RKO (cell line): ENCODE measurements at regions not wholly inside any gene's neighbourhood (a gene's known extent, or its start where the extent isn't known, plus 50 kb on each side); places are given as distances from the start of the nearest gene placed in this dataset.

Source experiments
- DNase-seq: peaks from one replicate; pipeline ENCODE4 v3.0.0-alpha.2; 2016; ENCODE audit warnings: low spot score

DNA sequence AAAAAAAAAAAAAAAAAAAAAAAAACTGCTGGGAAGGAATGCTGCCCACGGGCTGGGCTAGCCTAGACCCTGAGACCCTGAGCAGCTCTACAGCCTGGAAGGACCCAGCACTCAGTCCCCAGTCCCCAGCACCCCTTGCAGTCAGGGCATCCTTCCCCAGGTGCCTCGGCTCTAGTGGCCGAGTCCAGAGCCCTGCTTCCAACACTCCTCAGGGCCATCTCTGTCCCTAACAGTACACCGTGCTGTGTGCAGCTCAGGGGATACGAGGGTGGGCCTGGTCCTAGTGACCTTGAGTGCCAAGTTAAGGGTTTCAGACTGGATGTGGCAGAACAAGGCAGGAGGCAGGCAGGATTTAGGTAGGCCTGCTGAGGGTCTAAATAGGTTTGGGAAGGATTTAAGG lies 50.2 kb upstream of the LRP8 start:
- no peak for DNase-seq

DNA sequence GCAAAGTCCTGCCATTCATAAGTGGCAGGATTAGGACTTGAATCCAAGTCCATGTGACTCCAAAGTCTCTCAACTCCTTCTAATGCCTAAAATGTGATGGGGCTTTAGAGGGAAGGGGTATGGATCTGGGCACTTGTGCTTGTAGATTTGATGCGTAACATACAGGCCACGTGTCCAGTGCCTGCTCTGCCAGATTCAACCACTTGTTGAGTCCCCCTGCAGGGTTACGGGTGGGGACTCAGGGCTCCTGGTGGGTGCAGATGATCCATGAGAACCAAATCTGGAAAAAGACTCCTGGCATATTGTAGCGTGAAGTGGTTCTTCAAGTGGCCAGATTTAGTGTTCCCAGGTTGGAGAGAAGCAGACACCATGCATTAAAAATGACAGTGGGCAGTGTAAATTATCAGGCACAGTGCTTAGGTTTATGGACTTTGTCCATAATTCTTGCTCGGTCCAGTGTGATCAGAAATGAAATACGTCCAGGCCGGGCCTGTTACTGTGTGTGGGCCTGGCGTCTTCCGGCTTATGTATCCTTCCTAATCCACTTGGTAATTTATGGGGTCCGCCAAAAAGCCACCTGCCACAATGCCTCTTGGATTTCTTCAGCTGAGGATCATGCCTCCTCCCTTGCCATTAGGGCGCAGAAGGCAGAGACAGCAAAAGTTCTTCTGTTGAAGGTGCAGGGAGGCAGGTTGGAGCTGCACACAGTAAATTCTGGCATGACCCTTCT lies 51.2 kb upstream of the LRP8 start:
- DNase-seq, result no peak

DNA sequence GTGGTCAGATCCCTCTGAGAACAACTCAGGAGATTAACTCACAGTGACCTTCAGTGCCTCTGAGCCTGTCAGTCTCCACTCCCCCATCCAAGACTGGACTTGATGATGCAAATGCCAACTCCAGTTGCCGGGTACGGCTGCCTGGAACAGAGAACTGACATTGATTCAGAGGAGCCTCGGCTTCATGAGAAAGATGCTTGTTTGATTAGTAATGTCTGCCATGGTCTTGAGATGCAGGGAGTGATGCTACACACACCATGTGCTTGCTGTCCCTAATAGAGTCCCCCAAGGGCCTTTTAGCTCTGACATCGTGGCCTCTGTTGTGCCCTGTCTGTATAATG lies 51.8 kb upstream of the LRP8 start:
- DNase-seq, result no peak

DNA sequence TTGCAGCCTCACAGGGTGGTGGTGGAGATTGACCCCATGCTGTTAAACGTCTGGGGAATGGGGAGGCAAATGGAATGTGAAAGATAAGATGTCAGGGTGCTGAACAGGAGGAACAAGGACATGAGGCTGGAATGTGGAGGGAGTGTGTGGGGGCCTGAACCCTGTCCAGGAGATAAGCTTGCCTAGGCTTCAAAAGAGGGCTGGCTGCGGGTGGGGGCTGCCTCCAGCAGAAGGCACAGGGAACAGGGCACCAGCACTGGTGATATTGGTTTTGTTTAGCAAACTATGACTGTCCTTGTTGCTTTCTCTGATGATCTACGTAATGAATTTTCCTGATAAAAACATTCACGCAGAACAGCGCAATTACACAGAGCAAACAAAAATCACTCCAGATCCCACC lies 52.4 kb upstream of the LRP8 start:
- DNase-seq, result no peak

DNA sequence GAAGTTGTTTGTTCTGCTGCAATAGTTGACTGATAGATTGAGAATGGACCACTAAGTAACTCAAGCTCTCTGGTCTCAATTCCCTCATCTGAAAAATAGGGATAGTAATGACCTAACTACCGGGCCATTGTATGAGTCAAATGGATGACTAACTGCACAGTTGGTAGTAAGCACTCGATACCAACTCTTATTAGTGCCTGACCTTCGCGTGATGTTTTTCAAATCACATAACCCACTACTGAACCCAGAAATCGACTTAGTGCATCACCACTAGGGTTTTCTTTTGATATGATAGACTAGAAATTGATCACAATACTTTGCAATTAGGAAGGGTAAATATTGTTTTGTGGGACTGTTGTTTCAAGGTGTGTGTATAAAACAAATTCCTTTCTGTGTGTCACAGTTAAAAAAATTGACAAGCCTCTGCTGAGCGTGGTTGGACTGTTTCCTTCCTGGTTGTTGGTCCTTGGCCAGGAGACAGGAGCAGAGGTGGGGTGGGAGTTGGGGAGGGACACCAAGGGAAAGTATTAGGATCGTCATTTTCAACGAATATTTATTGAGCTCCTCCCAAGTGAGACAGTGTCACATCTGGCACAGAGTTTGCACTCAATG lies 54.0 kb upstream of the LRP8 start:
- peak; percentile 85 for DNase-seq

DNA sequence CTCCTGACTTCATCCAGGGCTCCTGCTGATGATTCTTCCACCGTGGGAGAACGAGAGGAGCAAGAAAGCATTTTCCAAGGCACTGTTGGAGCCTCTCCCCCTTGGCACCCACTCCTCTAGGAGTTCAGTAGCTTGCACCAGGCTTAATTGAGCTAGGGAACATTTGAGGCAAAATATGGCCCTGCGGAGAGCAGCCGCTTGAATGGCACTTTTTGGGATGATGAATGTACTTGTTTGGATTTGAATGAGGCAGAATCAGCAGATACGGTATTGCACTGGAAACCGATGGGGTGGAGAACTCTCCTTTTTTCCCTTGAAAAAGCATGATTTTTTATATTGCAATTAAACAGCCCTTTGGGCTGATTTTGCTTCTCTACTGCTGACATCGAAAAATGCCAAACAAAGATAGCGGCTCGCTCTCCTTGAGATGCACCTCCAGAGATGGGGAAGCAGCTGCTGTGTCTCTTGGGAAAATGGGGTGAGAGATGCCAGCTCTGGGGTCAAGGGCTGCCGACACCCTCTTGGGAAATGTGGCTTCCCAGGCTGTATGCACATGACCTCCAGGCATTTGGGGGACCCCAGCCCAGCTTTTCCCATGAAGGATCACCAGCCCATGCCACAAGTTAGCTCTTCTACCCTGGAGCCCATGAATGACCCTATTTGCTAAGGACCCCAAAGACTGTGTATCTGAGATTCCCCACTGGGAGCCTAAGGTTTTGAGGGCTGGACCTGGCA lies 55.4 kb upstream of the LRP8 start:
- no peak for DNase-seq

DNA sequence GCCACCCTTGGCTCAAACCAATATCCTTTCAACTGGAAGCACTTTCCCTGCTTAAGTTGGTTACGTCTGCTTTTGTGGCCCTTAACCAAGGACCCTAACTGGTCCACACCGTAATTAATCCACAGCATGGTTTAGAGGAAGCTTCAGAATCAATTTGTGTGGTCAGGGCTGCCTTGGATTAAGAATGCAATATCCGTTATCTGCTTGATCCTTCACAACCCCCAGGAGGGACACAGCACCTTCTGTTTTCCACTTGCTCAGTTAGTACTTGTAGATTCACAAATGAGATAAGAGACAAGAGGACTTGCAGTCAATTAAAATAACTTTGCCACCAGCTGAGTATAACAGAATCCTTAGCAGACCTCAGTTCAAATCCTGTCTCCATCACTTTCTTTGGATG lies 56.9 kb upstream of the LRP8 start:
- no peak for DNase-seq

DNA sequence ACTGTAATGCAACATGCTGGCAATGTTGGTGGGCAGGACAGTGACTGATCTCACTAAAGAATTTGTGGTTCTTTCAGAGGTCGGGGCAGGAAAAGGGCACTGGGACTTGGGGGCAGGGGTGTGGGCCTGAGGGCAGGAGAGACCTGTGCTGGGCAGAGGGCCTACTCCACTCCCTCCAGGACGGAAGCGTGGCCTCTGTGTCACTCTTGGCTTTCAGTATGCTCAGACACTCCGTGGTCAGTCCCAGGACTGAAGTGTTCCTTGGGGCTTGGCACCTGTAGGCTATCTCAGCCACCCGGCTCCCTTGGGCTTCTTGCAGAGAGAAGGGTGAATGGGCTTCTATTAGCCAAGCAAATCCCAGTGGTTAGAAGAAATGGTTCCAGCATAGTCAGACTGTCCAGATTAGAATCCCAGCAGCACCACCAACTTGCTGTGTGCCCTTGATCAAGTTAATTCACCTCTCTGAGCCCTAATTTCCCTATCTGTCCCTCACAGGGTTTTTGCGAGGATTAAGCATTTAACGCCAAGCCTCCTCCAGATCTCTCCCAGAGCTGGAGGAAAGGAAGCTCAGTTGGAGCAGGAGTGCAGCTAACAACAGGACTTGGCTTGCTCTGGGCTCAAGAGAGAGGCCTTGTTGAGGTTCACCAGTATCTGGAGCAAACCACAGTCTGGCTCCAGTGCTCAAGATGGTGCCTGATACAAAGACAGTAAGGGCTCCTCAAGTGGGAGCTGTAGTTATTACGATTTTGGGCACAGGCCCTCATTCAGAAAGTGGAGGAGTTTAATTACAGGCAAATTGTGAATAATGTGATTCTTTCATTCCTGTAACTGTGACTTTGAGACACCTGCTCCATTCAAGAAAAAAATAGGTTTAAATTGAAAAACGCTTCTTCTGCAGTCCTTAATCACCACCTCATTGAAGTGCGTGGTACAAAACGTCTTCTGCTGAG lies 57.7 kb upstream of the LRP8 start:
- DNase-seq, result no peak

DNA sequence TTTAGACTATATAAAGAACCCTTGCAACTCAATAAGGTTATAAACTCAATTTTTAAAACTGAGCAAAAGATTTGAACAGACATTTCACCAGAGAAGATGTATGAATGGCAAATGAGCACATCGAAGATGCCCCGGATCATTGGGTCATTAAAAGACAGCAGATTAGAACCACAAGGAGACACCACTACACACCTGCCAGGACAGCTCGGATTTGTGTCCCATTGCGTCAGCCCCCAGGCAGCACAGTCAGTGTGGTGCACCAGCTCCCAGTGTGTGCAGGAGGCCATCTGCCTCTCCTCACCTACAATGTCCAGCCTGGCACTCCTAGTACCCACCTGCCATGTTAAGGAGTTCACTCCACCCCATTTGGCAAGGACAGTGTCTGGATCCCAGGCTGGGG lies 61.1 kb upstream of the LRP8 start:
- no peak for DNase-seq

DNA sequence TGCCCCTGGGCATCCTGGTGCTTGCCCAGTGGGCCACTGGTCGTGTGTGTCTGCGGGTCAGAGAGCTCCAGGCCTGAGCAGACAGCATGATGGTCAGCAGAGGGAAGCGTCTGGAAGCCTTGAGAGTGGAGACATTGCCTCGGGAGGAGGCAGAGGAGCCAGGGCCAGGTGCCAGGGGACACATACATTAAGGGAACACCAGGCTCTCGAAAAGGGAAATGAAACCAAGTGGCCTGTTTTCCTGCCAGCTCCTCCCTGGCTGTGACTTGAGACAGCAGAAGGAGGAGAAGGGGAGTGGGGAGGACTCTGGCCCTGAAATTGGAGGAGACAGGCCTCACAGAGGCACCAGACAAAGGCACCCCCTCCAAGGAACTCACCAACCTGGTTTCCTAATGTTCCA lies 62.4 kb upstream of the LRP8 start:
- no peak for DNase-seq

DNA sequence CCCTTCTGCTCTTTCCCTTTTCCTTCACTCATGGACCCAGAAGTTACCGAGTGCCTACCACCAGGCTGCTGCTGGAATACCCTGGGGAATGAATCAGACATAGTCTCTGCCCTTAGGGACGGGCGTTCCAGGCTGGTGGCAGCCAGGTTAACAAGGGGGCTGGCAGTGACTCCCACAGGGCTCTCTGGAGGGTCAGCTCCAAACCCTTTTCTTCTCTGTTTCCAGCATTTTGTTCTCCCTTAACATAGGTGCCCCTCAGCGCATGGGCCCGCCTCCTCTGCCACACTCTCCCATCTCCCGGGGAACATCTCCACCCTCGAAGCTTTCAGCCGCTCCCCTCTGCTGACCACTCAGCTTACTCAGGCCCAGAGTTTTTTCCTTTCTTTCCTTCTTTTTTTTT lies 62.9 kb upstream of the LRP8 start:
- DNase-seq, result no peak

DNA sequence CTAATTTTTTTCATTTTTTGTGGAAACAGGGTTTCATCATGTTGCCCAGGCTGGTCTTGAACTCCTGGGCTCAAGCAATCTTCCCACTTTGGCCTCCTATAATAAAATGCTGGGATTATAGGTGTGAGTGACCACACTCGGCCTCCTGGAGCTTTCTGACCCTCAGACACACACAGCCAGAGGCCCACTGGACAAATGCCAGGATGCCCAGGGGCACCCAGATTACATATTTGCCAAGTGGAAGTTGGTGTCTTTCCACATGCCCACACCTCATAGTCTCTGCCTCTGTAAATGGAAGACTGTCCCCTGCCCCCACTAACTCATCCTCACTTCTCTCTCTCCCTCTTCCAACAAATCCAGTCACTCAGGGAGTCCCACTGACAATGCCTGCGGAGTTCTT lies 63.4 kb upstream of the LRP8 start:
- no peak for DNase-seq

DNA sequence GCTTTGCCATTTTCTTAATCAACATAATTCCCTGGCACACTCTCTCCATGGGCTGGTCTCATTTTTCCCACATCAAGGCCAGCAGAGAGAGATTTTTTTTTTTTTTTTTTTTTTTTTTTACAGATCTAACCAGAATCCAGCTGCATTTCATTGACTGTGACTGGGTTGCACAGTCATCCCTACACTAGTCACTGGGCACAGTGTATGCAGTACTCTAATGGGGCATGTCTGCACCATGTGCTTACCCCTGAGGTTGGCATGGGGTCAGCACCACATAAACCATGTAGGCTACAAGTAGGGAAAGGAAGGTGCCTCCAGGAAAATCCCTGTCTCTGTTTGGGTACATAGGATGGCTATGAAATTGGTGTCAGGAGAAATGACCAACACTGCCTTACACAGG lies 64.1 kb upstream of the LRP8 start:
- peak; percentile 36 for DNase-seq

DNA sequence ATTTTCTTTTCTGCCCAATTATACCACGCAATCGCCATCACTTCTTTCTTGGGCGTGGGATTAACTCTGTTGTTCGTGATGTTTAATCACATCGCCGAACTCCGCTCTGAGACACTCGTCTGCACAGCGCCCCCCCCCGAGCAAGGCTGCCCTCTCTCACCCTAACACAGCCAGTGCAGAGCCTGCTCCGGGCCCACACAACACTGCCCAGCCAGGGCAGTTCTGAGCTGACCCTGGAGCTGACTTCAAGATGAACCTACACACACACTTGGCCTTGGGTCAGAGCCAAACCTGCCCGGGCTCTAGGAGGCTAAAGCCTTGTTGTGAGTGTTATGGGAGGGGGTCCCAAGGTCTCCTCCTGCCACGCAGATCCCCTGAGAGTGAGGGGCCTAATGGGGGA lies 64.6 kb upstream of the LRP8 start:
- no peak for DNase-seq

DNA sequence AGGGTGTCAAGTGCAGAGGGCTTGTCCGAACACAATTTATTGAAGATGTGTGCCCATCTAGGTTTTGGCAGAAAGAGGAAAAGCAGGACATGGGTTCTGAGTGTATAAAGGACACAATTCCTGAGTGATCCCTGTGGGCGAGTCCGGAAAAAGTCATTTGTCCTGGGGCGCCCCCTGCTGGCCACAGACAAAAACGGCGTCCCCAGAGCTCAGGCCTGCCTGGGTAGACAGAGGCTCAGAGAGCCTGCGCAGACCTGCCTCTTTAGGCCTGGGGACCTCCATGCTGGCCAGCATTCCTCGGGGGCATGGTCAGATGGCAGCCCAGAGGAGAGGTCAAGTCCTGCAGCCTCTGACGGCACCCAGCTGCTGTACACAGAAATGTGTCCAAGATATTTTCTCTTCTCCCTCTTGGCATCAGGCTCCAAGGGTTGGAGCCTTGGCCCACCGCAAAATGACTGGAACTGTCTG lies 65.5 kb upstream of the LRP8 start:
- DNase-seq, result peak; percentile 76

DNA sequence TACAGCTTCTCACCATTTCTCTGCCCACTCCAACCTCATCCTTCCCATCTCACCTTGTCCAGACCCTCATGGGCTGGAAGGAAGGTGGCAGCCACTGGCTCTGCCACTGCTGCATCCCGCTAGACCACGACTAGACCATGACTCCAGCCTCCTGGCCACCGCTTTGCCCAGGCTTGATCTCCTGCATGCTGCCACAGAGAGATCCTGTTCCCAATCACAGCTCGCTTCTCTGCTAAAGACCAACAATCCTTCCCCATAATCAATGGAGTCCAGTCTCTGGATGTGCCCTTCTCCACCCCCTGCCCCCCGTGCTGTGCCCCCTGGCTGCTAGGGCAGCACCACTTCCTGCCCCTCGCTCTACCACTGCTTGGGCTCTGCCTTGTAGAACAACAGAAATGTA lies 64.9 kb upstream of the DMRTB1 start:
- no peak for DNase-seq

DNA sequence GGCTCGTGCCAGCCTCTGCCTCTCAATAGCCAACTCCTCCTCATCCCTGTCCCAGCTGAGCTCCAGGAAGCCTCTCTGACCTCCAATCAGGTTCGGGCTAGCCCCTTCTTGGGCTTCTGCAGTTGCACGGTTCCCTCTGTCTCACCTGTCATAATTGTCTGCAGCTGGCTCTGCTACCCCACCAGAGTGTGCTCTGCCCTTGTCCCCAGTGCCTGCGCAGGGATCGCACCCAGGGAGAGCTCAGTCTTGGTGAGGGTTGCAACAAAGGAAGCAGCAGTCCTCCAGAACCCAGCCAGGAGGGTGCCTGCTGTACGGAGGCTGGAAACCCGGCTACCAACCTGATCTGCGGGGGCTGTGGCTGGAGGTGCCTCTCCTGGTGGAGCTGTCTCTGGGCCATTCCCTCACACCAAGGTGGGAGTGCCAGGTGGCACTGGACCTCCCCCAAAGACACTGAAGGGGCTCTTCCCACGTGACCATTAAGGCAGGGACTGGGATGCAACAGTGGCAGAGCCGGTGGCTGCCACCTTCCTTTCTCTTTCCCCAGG lies 63.5 kb upstream of the DMRTB1 start:
- no peak for DNase-seq

DNA sequence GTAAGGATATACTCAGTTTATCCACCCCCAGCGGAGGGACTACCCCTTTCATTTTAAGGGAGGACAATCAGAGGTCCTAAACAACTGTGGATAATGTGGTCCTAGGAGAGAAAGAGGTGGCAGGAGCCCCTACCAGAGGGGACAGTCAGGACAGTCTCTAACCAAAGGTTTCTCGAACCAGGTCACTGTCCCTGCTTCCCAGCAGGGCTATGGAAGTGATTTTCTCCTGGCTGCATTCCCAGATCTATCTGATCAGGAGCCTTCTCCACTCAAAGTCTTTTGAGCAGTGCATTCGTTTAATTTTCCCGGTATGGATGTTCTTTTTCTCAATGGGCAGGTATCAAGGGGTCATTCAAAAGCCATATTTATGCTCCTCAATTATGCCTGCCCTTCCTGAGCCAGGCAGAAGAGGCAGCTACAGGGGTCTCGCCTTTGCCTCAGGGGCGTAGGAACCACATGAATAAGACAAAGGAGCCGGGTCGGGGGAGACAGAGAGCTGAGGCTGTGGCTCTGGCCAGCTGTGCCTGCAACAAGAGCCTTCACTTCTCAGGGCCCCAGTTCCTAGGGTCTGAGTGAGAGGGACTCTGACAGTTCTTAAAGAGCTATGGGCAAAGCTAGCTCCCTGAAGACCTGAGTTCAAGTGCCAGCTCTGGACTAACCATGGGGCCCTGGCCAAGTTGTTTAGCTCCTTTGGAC lies 62.5 kb upstream of the DMRTB1 start:
- DNase-seq, result no peak

DNA sequence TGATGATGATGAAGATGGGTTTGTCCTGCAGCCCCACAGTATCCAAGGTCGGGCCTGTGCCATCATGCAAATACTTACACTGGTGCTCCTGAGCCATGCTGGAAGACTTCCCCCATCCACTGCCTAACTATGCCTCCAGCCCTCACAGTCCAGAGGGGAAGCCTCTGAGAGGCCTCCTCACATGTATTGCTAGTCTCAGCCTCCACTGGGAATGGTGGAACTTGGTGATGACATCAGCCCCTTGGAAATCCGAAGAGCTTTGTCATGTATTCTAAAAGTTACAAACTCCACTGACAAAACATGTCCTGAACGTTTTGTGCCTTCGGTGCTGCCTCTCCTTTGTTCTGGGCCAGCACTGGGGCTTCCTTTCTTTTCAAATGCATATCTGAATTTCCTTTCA lies 61.1 kb upstream of the DMRTB1 start:
- no peak for DNase-seq

DNA sequence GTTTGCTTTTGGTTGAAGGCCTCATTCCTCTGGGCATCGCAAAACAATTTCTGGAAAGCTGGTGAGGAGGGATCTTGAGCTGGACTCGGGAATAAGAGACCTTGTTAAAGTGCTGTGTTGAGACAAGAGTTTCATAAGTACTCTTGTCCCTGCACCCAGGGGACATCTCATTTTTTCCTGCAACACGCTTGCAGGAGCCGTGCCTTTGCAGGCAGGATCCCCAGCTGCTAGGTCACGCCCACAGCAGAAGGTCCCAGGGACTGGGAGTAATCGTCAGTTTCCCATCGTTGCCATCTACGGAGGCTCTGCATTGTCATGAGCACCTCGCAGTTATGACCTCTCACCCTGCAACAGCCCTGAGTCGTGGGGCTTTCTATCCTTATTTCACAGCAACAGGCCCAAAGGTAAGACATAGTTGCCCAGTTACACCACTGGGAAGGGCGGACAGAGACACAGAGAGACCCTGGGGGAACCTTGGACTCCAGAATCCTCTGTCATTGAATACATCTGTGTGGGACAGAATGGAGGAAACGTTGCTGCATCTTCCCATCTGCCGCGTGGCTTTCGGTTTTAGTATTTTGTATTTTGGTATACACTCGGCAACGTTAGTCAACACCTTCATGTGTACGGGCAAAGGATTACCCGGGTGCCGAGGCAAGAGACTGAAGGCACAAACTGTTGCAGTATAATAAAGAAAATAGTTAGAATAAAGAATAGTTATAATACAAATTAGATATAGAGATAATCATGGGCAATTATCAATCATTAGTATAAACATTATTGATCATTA lies 60.4 kb upstream of the DMRTB1 start:
- DNase-seq, result no peak
